Ishikawa (cell line): ENCODE measurements at regions not wholly inside any gene's neighbourhood (a gene's known extent, or its start where the extent isn't known, plus 50 kb on each side); places are given as distances from the start of the nearest gene placed in this dataset.

ENCODE experiments used
- CEBPB ChIP-seq: IDR thresholded peaks from 2 replicates; pipeline ENCODE4 v1.6.1; 2012
- CREB1 ChIP-seq: IDR thresholded peaks from 2 replicates; pipeline ENCODE4 v1.6.1; 2012; ENCODE audit warnings: low read depth
- EP300 ChIP-seq: IDR thresholded peaks from 2 replicates; pipeline ENCODE4 v1.6.1; 2012; ENCODE audit warnings: borderline replicate concordance
- FOXM1 ChIP-seq: IDR thresholded peaks from 2 replicates; pipeline ENCODE4 v1.6.1; 2012; ENCODE audit warnings: low read depth, borderline replicate concordance
- RAD21 ChIP-seq: IDR thresholded peaks from 2 replicates; pipeline ENCODE4 v1.6.1; 2012; ENCODE audit warnings: low read depth
- TAF1 ChIP-seq: IDR thresholded peaks from 2 replicates; pipeline ENCODE4 v1.6.1; 2012; ENCODE audit warnings: low read depth, mild to moderate bottlenecking
- TCF12 ChIP-seq: IDR thresholded peaks from 2 replicates; pipeline ENCODE4 v1.6.1; 2012; ENCODE audit warnings: low read depth
- TEAD4 ChIP-seq: IDR thresholded peaks from 2 replicates; pipeline ENCODE4 v1.6.1; 2012
- TF ChIP-seq, protein P1 (sequence below): IDR thresholded peaks from 2 replicates; pipeline ENCODE4 v1.6.1; 2012
- TF ChIP-seq, protein P2 (sequence below): IDR thresholded peaks from 2 replicates; pipeline ENCODE4 v1.6.1; 2012
- TF ChIP-seq, protein P3 (sequence below): IDR thresholded peaks from 2 replicates; pipeline ENCODE4 v1.6.1; 2012; ENCODE audit warnings: low read depth, mild to moderate bottlenecking

GRCh38 chr16:82323171-82323570 lies 153.1 kb upstream of the MPHOSPH6 start:
- no peak for TF ChIP-seq CEBPB
- TF ChIP-seq, protein P1, sequence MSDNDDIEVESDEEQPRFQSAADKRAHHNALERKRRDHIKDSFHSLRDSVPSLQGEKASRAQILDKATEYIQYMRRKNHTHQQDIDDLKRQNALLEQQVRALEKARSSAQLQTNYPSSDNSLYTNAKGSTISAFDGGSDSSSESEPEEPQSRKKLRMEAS = no peak
- TF ChIP-seq, protein P2, sequence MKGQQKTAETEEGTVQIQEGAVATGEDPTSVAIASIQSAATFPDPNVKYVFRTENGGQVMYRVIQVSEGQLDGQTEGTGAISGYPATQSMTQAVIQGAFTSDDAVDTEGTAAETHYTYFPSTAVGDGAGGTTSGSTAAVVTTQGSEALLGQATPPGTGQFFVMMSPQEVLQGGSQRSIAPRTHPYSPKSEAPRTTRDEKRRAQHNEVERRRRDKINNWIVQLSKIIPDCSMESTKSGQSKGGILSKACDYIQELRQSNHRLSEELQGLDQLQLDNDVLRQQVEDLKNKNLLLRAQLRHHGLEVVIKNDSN = no peak
- no peak for TF ChIP-seq RAD21
- TF ChIP-seq, protein P3, sequence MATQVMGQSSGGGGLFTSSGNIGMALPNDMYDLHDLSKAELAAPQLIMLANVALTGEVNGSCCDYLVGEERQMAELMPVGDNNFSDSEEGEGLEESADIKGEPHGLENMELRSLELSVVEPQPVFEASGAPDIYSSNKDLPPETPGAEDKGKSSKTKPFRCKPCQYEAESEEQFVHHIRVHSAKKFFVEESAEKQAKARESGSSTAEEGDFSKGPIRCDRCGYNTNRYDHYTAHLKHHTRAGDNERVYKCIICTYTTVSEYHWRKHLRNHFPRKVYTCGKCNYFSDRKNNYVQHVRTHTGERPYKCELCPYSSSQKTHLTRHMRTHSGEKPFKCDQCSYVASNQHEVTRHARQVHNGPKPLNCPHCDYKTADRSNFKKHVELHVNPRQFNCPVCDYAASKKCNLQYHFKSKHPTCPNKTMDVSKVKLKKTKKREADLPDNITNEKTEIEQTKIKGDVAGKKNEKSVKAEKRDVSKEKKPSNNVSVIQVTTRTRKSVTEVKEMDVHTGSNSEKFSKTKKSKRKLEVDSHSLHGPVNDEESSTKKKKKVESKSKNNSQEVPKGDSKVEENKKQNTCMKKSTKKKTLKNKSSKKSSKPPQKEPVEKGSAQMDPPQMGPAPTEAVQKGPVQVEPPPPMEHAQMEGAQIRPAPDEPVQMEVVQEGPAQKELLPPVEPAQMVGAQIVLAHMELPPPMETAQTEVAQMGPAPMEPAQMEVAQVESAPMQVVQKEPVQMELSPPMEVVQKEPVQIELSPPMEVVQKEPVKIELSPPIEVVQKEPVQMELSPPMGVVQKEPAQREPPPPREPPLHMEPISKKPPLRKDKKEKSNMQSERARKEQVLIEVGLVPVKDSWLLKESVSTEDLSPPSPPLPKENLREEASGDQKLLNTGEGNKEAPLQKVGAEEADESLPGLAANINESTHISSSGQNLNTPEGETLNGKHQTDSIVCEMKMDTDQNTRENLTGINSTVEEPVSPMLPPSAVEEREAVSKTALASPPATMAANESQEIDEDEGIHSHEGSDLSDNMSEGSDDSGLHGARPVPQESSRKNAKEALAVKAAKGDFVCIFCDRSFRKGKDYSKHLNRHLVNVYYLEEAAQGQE = no peak
- no peak for TF ChIP-seq FOXM1
- no peak for TF ChIP-seq EP300
- TF ChIP-seq TCF12 = no peak
- TF ChIP-seq CREB1 = no peak
- no peak for TF ChIP-seq TAF1
- TF ChIP-seq TEAD4 = no peak
